GM19395 (cell line): ENCODE measurements at regions not wholly inside any gene's neighbourhood (a gene's known extent, or its start where the extent isn't known, plus 50 kb on each side); places are given as distances from the start of the nearest gene placed in this dataset.

Experiments used
- ATAC-seq: cut with Tn5 transposase; IDR thresholded peaks from one replicate; pipeline ENCODE4 v1.9.1; 2021; ENCODE audit warnings: mild to moderate bottlenecking, moderate library complexity; ENCODE audit not compliant: unreplicated experiment

GRCh38 chr3:66672830-66673229 lies 172.0 kb upstream of the LRIG1 start:
- no peak for ATAC-seq

GRCh38 chr3:66673293-66673692 lies 172.5 kb upstream of the LRIG1 start:
- no peak for ATAC-seq

GRCh38 chr3:66675366-66675765 lies 174.5 kb upstream of the LRIG1 start:
- ATAC-seq, result no peak

GRCh38 chr3:66692042-66692765 lies 191.4 kb upstream of the LRIG1 start:
- no peak for ATAC-seq

GRCh38 chr3:66692766-66693150 lies 191.9 kb upstream of the LRIG1 start:
- no peak for ATAC-seq

DNA sequence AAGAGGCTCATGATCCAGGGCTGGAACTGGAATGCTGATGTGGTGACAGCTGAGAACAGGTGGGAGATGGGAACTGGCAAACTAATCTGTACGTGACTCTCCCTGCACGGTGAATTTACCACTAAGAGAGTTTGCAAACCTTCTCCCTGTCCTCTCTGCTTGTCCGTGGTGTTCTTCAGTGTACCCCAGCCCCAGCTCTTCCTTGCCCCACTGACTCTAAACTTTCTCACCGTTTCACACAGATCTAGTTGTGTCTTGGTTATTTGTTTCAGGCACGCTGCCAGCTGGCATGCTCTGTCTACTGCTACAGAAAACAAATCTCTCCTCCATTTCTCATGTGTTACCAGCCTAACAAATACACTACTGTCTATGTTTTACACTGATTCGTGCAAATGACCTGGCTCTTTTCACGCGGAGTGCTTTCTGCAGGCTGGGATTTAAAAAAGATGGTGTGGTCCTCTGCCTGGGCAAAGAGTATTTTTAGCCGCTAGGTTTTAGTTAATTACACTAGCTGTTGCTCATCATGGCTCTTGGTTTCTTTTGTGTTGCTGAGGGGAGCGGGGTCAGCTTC lies 192.7 kb upstream of the LRIG1 start:
- ATAC-seq, result no peak

DNA sequence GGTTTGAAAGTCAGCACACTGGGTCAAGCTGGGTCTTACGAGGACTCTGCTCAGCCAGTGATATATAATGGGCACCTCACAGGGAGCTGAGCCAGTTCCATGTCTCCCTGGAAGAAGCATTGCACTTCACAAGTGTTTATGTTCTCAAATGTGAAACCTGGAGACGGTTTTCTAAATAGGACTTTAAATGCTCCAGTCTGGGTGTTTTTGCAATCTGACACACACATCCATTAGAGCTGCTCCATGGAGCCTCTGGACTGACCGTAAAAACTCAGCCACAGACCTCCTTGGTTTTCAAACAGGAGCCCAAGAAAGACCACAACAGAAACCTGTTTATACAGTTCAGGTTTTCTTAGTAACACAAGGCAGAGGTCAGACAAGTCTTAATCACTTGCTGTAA lies 201.3 kb upstream of the LRIG1 start:
- no peak for ATAC-seq

DNA sequence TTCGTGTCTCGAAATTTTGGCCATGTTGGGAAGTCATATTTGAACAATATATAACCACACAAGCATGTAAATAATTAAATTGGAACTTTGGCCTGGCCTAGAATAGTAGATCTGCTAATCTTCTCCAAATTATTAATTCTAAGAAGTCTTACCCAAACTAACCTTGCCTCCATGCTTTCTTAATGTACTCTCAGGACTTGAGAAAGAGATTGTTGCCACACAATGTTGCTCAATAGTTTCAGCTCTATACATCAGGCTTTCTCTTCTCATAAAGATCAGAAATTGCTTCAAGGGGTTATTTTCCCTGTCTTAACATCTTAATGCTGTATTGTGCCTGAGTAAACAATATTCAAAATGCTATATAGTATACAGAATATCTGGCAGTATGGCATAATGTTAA lies 202.7 kb upstream of the LRIG1 start:
- ATAC-seq, result no peak

GRCh38 chr3:66705076-66705475 lies 204.3 kb upstream of the LRIG1 start:
- ATAC-seq, result no peak

DNA sequence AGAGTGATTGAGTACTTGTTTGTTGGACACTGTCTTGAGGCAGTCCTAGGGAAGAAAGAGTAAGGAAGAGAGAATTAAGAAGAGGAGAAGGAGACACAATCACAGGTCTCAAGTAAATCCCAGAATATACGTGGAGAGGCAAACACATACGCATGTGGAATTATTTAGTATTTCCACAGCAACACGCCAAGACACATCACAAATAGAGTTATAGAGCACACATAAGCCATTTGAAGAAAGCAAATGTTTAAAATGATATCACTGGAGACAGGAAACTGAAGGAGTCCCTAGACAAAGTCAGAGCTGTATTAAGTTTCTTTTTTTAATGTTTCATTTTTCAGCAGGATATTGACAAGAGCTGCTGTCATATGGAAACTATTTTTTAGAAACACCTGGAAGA lies 206.1 kb upstream of the LRIG1 start:
- no peak for ATAC-seq

- no peak for ATAC-seq
Measured at GRCh38 chr3:66709532-66709931, 208.7 kb upstream of the LRIG1 start.

DNA sequence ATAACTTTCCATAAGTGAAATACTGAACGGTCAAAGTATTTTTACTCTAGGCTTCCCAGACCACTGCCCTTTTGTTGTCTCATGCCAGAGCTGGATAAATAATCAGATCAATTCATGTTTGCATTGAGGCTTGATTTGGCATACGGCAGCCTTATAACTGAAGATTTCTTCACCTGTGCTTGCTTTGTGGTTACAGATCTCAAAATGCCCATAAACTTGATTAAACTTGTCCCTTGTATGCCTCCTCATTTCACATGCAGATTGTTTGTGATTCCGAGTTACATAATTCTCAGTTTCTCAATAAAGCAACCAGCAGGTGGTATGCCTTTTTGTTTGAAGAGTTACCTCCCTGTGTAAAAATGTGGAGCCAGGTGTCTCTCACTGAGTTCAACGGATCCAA lies 211.4 kb upstream of the LRIG1 start:
- ATAC-seq, result no peak

DNA sequence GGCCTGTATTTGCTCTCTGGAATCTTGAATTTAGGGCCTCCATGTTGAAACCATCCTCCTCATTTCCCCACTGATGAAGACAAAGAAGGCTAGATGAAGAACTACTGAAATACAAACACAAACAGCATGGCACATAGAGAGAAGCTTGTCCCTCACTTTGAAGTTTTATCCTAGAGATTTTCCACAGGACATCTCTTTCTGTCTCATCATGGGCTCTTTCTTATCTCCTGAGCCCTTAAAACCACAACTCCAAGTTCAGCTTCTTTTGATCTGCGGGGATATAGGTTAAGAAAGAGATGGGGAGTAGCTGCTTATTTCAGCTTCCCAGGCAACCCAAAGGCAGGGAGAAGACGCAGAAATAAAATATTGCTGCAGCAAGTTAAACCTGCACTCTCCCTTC lies 213.1 kb upstream of the LRIG1 start:
- ATAC-seq, result no peak

- no peak for ATAC-seq
Measured at GRCh38 chr3:66715806-66716205, 215.0 kb upstream of the LRIG1 start.

DNA sequence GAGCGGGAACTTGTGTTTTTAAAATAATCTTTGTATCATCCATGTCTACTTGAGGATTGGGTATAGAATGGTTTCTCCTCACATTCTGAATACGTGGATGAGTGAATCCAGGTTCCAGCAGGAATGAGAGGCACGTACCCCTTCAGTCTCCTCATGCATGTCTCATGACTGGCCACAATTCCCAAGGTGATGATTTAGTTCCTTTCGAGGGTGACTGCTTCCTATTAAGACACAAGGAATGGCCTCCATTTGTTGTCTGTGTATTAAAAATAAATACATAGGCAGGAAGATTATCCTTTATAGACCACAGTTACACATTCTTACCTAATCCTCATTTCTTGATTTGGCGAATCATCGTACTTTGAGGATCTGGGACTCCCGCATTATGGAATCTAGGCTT lies 217.0 kb upstream of the LRIG1 start:
- ATAC-seq, result no peak

DNA sequence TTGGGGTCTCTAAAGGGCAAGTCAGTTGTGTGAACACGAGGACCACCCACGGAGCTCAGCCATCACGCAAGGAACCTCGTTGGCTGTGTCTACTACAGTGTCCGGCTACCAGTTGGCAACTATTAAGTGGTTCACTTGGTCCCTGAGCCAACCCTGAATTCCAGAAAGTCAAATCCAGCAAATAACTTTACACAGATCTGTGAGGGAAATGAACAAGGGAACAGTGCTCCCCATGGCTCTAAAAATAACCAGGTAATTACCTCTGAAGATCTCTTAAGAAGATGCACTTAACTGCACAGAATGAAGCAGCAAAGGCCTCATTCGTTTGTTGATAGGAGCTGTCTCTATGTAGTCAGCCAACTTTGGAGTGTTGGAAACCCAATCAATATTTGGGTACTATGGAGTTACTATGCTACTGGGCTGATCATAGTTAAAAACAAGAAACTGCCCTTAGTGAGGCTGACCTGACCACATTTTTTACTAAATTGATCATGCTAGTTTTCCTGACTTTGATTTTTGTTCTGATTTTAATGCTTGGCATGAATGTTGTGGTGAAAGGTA lies 219.1 kb upstream of the LRIG1 start:
- no peak for ATAC-seq

DNA sequence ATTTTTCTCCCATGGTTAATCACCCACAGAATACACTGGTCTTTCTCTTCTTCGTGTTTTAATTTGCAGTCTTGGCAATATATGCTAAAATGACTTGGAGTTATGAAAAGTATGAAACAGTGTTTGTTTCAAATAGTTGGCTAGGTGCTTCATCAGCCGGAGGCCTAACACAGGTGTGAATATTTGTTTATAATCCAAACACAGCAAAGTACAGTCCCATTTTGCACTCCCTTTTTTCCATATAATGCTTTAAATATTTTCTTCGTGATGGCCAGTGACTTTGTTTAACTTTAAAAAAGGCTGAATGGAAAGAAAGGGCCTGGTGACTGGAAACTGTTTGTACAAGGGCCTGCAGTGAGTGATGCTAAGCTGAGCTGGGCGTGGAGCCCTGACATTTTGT lies 219.7 kb upstream of the LRIG1 start:
- no peak for ATAC-seq

DNA sequence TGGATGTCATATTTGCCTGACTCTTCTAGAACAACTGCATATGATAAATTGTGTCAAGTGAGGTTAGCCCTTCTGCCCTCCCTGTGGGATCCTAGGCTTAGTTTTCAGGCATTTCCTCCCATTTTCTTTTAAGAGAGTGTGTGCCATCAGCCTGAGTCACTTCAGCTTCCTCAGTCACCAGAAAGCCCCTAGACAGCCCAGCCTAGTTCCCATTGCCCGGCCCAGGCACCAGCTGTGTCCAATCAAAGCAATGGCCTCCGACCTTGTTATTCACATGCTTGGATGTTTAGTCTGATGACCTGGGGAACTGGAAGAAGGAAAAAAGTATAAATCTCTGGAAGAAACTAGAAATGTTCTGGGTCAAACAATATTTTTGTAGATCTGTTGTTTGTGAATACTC lies 221.9 kb upstream of the LRIG1 start:
- no peak for ATAC-seq

- no peak for ATAC-seq
Measured at GRCh38 chr3:66723231-66723630, 222.4 kb upstream of the LRIG1 start.

DNA sequence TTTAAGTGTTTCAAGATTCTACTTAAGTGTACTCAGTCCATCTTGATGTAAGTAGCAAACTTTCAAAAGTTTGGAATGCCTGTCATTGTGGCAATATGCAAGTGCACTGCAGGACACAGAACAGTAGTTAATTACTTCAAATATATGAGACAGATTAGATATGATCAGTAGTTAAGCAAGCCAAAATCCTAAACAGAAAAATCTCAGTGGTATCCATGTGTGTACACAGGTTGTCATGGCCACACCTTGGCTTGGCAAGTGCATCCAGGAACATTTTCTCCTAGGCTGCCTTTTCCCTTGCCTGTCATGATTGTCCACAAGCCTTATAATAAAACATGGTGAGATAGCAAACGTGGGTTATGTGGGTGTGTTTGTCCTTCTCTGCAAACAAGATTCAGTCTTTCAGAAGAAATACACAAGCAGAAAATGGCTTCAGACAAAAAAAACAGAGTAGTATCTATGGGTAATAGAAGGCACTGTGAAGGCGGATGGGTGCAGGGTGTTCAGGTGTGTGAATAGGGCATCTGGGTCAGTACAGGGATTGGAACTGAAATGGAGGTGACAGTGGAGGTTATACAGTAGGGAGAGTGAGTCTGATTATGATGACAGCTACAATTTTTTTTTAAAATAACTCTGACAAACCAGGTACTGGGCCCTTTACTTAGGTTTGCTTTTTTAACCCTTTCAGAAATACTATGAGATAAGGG lies 229.0 kb upstream of the LRIG1 start:
- no peak for ATAC-seq

GRCh38 chr3:66738625-66739365 lies 238.0 kb upstream of the LRIG1 start:
- no peak for ATAC-seq
